ENCODE measurements at regions not wholly inside any gene's neighbourhood (a gene's known extent, or its start where the extent isn't known, plus 50 kb on each side); places are given as distances from the start of the nearest gene placed in this dataset.

DNA sequence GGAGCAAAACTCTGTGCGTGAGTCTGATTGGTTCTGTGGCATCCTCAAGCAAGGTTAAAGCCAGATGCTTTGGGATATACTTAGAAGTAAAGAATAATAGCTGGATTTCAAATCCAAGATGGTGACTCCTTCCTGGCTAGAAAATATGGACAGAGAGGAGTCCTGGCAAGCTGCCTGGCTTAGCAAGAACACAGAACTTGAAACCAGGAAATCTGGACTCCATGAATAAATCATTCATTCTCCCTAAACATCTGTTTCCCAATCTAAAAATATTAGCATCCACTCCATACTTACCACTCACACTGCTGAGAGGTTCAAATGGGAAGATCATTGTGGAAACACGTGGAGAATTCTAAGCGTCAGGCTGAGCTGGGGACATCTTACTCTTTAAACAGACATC is 1074.1 kb upstream of the AUTS2 start:
- no peak for DNase-seq

DNA sequence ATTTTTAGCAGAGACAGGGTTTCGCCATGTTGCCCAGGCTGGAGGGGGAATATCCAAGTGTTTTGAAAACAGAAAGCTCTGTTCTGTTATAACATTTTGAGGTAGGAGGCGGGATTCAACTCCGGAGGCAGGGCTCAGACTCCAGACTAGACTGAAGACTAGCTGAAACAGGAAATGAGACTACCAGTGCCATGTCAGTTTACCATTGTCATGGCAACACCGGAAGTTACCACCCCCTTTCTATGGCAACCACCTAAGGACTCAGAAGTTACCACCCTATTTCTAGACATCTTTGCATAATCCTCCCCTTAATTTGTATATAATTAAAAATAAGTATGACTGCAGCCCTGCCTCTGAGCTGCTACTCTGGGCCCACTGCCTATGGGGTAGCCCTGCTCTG is 1069.1 kb upstream of the AUTS2 start:
- DNase-seq: no peak

DNA sequence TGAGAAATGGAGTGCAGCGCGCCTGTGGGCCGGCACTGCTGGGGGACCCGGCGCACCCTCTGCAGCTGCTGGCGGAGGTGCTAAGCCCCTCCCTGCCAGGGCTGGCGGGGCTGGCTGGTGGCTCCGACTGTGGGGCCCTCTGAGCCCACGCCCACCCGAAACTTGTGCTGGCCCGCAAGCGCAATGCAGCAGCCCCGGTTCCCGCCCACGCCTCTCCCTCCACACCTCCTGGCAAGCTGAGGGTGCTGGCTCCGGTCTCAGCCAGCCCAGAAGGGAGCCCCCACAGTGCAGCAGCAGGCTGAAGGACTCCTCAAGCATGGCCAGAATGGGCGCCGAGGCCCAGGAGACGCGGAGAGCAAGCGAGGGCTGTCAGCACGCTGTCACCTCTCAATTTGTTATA is 1063.0 kb upstream of the AUTS2 start:
- DNase-seq: no peak

DNA sequence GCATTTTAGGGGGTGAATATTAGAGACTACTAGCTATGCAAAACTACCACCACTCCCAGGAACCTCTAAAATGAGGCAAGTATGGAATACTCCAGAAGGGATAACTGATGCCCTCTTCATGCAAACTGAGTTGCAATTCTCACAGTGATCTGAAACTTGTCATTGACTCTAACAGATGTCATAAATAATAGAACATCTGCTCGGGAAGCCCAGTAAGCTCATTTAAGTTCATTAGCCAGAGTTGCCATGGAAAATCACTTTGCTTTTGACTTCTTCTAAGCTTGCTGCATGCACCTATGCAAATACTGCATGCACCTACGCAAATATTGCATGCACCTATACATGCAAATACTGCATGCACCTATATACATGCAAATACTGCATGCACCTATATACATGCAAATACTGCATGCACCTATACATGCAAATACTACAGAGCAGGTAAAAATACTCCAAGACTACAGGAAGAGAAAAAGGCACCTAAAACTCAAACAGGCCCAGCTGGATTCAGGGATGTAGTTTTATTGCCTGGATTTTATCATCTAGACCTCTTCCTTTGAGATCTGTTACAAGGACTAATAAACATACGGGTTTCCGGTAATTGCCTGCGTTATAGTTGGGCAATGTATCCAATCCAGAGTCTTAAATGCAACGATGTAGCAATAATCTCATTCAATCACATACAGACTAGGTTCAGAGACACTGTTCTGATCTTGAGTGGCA is 1061.1 kb upstream of the AUTS2 start:
- DNase-seq: no peak

DNA sequence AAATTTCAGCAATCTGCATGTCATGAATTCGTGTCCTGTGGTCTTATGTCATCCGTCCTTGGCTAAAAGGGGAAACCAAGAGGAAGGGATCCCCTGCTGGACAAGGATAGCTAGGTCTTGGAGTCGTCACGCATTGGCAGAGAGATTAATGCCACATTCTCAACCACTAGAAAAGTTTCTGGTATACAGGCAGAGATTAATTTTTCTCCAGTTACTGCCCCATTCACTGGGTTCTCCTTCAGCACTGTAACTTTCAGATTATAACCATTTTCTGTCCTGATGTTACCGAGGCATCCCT is 1060.6 kb upstream of the AUTS2 start:
- no peak for DNase-seq

DNA sequence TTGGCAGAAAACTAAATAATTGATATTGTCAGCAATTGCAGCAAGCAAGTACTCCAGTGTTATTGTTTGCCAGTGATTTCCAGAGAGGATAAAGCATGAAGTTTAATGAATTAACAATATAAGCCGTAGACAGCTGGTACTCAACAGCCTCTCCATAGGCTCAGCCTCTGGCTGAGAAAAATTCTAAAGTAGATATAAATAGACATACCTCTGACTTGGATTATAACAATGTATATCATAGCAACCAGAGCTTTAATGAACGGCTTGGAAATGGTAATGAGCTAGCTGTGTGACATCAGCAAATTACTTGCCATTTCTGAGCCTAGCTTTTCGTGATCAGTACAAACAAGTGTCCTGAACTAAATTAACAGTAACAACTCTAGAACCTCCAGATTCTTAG is 1055.4 kb upstream of the AUTS2 start:
- no peak for DNase-seq

DNA sequence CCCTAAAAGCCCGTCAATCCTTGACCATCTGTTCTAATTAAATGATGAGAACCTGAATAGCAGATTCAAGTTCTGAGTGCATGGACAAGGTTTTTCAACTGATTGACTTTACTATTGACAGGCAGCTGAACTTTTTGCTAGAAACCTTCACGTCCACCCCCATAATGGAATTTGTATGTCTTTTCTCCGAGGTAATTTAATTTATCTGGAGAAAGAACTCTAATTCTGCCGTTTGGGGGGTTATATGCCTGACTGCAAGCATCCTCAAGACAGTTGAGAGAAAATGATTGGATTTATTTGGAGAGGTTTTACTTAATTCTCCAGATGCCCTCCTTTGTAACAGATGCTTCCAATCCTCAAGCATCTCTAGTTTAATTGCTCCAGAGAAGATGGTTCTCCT is 1053.4 kb upstream of the AUTS2 start:
- no peak for DNase-seq

DNA sequence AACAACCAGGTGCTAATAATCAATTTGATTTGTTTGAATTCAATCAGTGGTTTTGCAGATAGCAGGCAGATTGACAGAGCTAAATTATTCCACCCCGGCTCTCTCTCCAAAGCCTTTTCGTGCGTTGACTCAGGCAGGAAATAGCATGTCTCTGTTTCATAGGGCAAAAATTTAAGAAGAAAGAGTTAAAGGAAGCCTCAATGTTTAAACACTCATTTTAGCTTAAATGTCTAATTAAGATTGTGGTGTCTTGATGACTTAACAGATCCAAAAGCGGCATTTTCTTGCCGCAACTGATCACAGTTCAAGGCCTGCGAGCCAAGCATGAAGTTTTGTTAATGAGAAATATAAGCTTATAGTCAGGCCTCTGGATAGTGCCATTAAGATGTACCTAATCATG is 1051.1 kb upstream of the AUTS2 start:
- DNase-seq: no peak

DNA sequence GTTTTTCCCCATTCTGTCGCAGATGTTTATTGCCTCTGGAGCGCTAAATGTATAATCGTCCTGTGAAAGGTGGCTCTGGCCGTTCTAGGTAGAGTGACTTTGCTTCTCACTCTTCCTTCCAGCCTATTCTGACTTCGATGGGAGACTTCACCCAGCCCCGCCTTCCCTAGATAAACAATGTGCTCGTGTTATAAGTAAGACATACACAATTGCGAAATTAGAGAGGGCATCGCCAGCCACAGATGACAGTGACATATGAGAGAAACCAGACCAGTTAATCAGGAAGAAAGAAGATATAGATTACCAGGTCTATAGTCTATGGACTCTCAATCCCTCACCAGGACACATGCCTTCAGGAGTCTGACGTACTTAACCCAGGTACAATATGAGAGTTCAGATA is 1050.5 kb upstream of the AUTS2 start:
- DNase-seq: no peak

DNA sequence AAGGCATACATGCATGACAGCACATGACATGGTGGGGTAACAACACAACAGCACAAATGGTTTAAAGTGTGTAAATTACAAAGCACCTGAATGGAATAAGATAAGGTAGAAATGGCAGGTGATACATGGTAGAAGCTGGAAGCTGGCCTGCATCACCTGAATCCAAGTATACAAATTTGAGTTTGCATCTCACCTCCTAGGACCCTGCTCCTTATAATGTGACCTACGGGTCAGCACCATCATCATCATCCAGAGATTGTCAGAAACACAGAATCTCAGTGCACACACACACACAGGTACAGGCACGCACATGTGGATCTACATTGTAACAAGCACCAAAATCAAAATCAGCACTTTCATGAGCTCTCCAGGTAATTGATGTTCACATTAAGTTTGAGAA is 1048.2 kb upstream of the AUTS2 start:
- DNase-seq: no peak

DNA sequence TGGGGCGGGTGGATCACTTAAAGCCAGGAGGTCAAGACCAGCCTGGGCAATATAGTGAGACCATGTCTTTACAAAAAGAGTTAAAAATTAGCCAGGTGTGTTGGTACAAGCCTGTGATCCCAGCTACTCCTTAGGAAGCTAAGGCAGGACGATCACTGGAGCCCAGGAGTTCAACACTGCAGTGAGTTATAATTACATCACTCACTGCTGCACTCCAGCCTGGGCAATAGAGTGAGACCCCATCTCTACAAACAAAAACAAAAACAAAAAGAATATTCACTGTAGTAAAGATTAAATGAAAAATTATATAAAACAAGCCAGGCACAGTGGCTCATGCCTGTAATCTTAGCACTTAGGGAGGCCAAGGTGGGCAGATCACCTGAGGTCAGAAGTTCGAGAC is 1047.6 kb upstream of the AUTS2 start:
- DNase-seq: no peak

DNA sequence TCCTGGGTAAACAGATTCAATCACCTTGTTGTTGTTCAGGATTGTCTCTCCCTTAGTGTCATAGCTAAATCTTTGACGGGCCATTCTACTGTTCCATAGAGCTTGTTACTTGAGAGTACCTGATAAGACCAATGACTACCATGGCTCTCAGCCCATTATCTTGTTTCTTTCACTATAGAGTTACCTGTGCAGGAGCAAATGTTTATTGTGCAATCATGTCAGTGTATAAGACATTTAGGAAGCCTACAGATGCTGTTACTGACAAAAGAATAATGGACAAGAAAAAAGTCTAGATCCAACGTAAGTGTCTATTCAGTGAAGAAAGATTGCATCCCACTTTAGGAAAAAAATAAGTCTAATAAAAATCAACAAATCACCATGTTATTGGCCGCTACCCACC is 1041.7 kb upstream of the AUTS2 start:
- DNase-seq: no peak

DNA sequence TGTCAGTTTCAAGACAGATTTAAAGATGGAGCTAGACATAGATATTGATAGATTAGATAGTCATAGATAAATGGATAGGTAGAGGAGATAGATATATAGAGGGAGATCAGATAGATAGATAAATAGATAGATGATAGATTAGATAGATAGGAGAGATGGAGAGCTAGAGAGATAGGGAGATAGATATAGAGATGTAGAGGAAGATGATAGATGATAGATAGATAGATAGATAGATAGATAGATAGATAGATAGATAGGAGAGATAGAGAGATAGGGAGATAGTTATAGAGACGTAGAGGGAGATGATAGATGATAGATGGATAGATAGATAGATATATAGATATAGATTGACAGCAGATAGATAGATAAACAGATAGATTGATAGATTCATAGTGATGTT is 1038.8 kb upstream of the AUTS2 start:
- no peak for DNase-seq

DNA sequence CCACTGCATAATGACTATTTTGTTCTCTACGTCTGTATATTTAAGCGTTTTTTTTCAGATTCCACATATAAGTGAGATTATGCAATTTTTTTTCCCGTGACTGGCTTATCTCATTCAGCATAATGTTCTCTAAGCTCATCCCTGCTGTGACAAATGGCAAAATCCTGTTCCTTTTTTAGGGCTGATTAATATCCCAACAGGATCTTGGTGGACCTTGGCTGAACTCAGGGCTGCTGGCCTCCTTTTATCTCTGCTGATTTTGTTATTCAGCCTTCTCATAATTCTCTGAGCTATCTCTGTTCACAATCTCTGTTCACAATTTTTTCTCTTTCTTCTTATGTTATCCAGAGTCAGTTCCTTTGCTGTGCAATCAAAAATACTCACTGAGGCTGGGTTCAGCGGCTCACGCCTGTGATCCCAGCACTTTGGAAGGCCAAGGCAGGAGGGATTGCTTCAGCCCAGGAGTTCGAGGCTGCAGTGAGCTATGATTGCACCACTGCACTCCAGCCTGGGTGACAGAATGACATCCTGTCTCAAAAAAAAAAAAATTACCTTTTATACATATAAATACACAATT is 1035.9 kb upstream of the AUTS2 start:
- DNase-seq: no peak

DNA sequence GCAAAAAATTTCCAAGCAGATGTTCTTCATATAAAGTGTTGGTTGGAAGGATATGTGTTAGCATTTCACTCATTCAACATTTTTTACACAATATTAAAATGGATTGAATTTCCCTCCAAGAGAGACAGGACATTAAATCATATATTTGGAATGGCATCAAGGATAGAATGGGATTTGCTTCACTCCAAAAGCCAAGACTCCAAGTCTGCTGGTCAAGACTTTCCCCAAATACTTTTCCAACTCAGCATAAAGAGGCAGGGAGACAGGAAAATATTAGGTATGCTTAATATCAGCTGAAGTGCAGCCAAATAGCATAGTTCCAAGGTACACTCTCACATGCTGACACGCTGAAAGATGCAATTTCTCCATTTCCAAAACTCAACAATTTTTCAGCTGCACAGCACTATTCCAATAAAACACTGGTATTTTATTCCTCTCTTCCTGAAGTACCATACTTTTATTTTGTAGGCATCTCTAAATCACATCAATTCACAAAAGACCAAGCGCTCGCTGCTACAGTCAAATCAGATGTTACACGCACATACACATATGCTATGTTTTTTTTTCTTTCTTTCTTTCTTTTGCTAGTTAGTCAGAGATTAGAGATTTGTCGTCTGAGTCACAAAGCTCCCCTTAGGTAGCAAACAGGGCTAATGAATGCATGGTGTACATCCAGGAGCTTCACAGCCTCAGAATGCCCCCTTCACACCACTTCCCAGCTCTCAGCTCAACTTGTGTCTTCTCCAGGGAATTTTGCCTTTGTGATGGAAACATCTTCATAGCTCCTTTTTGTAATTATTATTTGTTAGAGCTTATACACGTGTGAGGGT is 1033.8 kb upstream of the AUTS2 start:
- DNase-seq: no peak

DNA sequence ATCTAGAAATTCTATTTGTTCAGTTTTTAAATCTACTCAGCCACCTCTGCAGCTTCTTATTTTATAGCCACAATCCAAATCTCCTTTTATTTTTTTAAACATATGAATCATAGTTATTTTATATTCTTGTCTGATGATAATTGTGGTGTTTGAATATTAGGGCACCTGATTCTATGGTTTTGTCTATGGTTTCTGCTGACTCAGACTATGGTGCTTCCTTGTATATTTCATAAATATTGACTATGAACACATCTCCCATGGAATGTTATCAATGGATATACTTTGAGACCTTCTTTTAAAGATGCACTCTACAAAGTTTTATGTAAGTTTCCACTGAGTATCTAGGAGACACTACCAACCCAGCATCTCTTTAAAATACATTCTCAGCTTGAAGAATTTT is 1027.0 kb upstream of the AUTS2 start:
- DNase-seq: no peak

DNA sequence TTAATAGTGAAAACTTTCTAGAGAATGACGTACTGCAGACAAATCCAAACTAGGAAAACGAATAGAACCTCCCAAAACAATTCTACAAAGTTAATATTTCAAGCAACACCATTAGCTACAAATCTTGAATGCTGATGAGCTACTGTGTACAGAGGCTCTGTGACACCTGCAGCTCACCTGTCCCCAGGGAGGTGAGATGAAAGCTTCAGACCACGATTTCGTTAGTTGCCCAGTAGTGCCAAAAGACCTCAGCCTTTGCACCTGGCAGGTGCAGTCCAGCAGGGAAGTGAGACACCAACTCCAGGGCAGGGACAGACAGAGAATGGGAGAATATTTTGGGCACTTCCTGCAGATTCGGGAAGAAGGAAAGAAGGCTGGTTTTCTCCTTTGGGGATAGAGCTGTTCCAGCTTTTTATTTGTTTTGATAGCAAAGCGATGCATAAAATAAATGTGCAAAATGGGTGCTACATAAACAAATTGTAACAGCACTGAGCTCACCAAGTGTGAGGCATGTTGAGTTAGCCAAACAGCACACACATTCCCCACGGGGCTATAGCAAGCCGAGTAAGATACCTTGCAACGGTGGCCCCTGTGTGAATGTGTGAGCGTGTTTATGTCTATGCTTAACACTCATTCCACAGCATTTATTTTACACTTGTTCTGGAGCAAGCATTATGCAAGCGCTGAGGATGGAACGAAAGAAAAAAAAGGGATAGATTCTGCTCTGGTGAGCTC is 1024.8 kb upstream of the AUTS2 start:
- no peak for DNase-seq

DNA sequence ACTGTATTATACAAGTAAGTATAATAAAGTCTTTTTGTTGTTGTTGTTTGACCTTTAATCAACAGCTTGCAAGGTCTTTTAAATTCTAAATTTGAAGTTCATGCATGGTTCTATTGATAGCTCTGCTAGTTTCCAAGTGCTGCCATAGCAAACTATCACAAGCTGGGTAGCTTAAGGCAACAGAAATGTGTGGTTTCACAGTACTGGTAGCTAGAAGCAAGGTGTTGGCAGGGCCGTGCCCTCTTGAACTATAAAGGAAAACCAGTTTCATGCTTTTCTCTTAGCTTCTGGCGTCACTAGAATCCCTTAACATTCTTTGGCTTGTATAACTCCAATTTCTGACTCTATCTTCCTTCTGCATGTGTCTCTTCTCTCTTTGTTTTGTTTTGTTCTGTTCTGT is 1021.9 kb upstream of the AUTS2 start:
- no peak for DNase-seq

DNA sequence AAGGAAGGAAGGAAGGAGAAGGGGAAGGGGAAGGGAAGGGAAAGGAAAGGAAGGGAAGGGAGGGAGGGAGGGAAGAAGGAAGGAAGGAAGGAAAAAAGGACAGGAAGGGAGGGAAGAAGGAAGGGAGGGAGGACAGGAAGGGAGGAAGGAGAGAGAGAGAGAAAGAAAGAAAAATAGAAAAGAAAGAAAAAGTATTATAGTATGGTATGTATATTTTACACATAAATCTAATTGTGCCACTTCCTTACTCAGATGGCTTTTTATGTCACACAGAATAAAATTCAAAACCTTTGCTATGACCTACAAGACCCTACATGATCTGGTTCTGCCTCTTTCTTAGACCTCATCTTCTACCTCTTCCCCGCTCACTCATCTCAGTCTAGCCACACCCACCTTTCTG is 1016.9 kb upstream of the AUTS2 start:
- DNase-seq: no peak

DNA sequence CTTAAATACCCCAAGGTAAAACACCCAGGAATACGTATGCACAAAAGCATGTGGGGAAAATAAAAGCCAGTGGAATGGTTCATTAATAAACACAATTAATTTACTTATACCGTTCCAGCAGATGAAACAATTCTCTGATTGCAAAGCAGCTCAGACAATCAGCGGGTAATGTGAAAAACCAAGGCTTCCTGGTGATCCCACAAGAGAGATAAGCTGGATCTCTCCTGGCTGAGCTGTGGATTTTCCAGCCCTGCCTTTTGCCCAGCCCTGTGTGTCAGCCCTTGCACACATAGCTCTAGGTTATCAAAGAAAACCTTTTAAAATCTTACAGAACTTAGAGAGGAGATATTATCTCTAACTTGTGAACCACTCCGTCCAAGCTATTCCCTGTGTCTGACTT is 1010.7 kb upstream of the AUTS2 start:
- no peak for DNase-seq

DNA sequence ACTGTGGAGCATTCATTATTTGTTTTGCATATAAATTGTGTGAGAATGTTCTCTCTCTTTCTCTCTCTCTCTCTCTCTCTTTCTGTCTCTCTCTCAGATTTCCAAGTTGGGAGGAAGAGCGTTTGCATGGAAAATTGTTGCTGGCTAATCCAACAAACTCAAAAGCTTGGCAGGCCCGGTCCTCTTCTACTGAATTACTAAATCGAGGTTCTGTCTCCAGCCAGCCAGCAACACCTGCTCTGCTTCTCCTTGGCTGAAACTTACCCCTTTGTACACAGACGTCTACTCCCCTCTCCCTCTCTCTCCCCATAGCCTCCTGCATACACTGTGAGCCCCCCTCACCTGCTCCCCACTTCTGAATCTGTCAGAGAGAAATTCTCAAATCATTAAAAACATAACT is 996.4 kb upstream of the AUTS2 start:
- DNase-seq: no peak

DNA sequence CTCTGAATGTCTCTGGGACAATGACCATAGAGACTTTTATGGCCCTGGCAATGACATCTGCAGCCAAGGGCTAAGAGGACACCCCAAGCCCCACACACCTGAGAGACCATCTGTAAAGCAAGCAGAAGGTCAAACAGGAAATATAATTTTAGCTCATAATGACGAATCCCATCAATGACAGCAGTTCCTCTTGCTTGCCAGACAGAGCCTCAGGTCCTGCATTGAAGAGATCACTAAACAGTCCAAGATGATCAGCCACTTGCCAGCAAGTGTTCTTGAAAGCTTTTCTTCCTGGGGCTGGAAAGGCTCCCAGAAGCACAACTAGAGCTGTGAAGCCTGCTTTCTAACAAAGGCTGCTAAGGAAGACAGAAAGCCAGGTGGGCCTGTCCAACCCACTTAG is 993.7 kb upstream of the AUTS2 start:
- DNase-seq: no peak

DNA sequence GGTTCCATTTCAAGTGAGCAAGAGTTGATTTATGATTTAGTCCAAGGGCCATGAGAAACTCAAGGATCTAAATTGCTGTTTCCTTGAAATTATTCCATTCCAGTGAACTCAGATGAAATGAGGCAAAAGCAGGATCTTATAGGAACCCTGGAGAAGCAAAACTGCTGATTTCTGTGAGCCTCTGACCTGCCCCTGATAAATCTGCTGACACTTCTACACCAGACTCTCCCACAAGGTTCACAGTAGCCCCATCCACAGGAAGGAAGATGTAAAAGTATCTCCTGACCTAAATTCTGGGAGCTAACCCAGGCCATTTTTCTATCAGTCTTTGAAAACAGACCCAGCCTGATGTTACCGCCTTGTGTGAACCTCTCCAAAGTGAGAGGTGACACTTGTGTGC is 987.6 kb upstream of the AUTS2 start:
- DNase-seq: no peak

DNA sequence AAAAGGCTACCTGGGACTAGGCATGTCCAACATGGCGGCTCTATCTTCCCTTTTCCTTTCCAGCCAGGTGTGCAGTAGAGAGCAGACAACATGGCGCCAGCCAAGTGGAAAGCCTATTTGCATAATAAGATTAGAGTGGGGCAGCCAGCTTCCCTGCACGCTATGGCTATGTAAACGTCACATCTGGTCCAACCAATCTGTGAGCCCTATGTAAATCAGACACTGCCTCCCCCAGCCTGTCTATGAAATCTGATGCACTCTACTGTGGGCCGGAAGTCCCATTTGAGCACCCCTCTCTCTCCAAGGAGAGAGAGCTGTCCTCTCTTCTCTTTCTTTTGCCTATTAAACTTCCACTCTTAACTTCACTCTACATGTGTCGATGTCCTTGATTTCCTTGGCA is 984.9 kb upstream of the AUTS2 start:
- DNase-seq: no peak
